ENCODE measurements at regions not wholly inside any gene's neighbourhood (a gene's known extent, or its start where the extent isn't known, plus 50 kb on each side); places are given as distances from the start of the nearest gene placed in this dataset.
"Not testable (repeated sequence)": the region's sequence is repeated elsewhere in the genome, so short reads cannot be mapped to it uniquely, and the experiment has no call there.

- DNase-seq (ENCODE audit: low spot score): not testable (repeated sequence)
Observed at GRCh38 chr3:197459571-197459970, 96.2 kb downstream of the BDH1 start.

GRCh38 chr3:197458906-197459470 is 96.8 kb downstream of the BDH1 start:
- no peak for DNase-seq (ENCODE audit: low spot score)

- no peak for DNase-seq (ENCODE audit: low spot score)
Observed at GRCh38 chr3:197458179-197458707, 97.5 kb downstream of the BDH1 start.

GRCh38 chr3:197456261-197457091 is 99.3 kb downstream of the BDH1 start:
- peak; percentile 70 for DNase-seq (ENCODE audit: low spot score)

GRCh38 chr3:197454841-197455240 is 100.9 kb downstream of the BDH1 start:
- DNase-seq (ENCODE audit: low spot score): not testable (repeated sequence)

- DNase-seq (ENCODE audit: low spot score): peak; percentile 84
Observed at GRCh38 chr3:197454014-197454413, 101.8 kb downstream of the BDH1 start.

- no peak for DNase-seq (ENCODE audit: low spot score)
Observed at GRCh38 chr3:197450810-197451209, 105.0 kb downstream of the BDH1 start.

GRCh38 chr3:197450308-197450707 is 105.5 kb downstream of the BDH1 start:
- no peak for DNase-seq (ENCODE audit: low spot score)

GRCh38 chr3:197449181-197449580 is 106.6 kb downstream of the BDH1 start:
- not testable (repeated sequence) for DNase-seq (ENCODE audit: low spot score)

- DNase-seq (ENCODE audit: low spot score): not testable (repeated sequence)
Observed at GRCh38 chr3:197447781-197448180, 108.0 kb downstream of the BDH1 start.

- DNase-seq (ENCODE audit: low spot score): no peak
Observed at GRCh38 chr3:197447057-197447456, 108.7 kb downstream of the BDH1 start.

GRCh38 chr3:197446700-197447056 is 109.1 kb downstream of the BDH1 start:
- no peak for DNase-seq (ENCODE audit: low spot score)

- DNase-seq (ENCODE audit: low spot score): no peak
Observed at GRCh38 chr3:197445896-197446699, 109.7 kb downstream of the BDH1 start.

GRCh38 chr3:197444793-197445379 is 110.9 kb downstream of the BDH1 start:
- DNase-seq (ENCODE audit: low spot score): no peak

- no peak for DNase-seq (ENCODE audit: low spot score)
Observed at GRCh38 chr3:197443506-197443905, 112.3 kb downstream of the BDH1 start.

GRCh38 chr3:197440717-197441303 is 115.0 kb downstream of the BDH1 start:
- DNase-seq (ENCODE audit: low spot score): no peak

- DNase-seq (ENCODE audit: low spot score): no peak
Observed at GRCh38 chr3:197438906-197439305, 116.9 kb downstream of the BDH1 start.

- DNase-seq (ENCODE audit: low spot score): no peak
Observed at GRCh38 chr3:197435426-197435825, 120.3 kb downstream of the BDH1 start.

GRCh38 chr3:197434830-197435229 is 120.9 kb downstream of the BDH1 start:
- peak; percentile 65 for DNase-seq (ENCODE audit: low spot score)

GRCh38 chr3:197432384-197433127 is 123.2 kb downstream of the BDH1 start:
- DNase-seq (ENCODE audit: low spot score): peak; percentile 54

GRCh38 chr3:197431346-197431910 is 124.3 kb downstream of the BDH1 start:
- DNase-seq (ENCODE audit: low spot score): no peak

Measured in cerebellar cortex (tissue), 1 donor.